CD14-positive monocyte (primary cell): ENCODE measurements at regions not wholly inside any gene's neighbourhood (a gene's known extent, or its start where the extent isn't known, plus 50 kb on each side); places are given as distances from the start of the nearest gene placed in this dataset.

Source experiments
- DNase-seq, 3 donors: peaks; one replicate each; pipeline ENCODE4 v3.0.0-alpha.2; 2011 to 2022
- H2AFZ ChIP-seq: 2 replicates; pipeline ENCODE4 v1.6.0; 2012; ENCODE audit warnings: mild to moderate bottlenecking, low read depth, low read length, inconsistent platforms; ENCODE audit not compliant: insufficient read depth, poor library complexity, severe bottlenecking
- H3K27ac ChIP-seq, 2 donors: 1 replicate in 1 of 2; 2 replicates in 1 of 2; pipeline ENCODE4 v1.5.1; 2012 to 2013; ENCODE audit warnings: low read length in 2 of 2, control low read depth in 1 of 2, inconsistent platforms in 1 of 2, low read depth in 1 of 2, mild to moderate bottlenecking in 1 of 2
- H3K27me3 ChIP-seq, 2 donors: one replicate each; pipeline versions ENCODE4 v1.6.0 to v1.6.1; 2011 to 2013; ENCODE audit warnings: low read length in 2 of 2; ENCODE audit not compliant: control insufficient read depth in 2 of 2, insufficient read depth in 2 of 2
- H3K36me3 ChIP-seq, 2 donors: replicated peaks in 1 of 2; 1 replicate in 1 of 2; 2 replicates in 1 of 2; pipeline versions ENCODE4 v1.5.1 to v1.6.1; 2012 to 2013; ENCODE audit warnings: low read length in 2 of 2, control low read depth in 1 of 2, inconsistent platforms in 1 of 2, mild to moderate bottlenecking in 1 of 2; ENCODE audit not compliant: insufficient read depth in 2 of 2, control insufficient read depth in 1 of 2
- H3K4me1 ChIP-seq, 2 donors: 1 replicate in 1 of 2; 2 replicates in 1 of 2; pipeline versions ENCODE4 v1.5.1 to v1.6.1; 2012 to 2013; ENCODE audit warnings: low read length in 2 of 2, control low read depth in 1 of 2, inconsistent platforms in 1 of 2, mild to moderate bottlenecking in 1 of 2, moderate library complexity in 1 of 2; ENCODE audit not compliant: insufficient read depth in 2 of 2, control insufficient read depth in 1 of 2
- H3K4me2 ChIP-seq: replicated peaks from 2 replicates; pipeline ENCODE3; 2012; ENCODE audit warnings: low read length, moderate library complexity, mild to moderate bottlenecking; ENCODE audit not compliant: poor library complexity, severe bottlenecking; ENCODE audit errors: extremely low read depth
- H3K4me3 ChIP-seq, 3 experiments: fragments of 200-600 bp in 1 of 3; sonication (generic) in 1 of 3; replicated peaks in 1 of 3; 1 replicate in 2 of 3; 2 replicates in 1 of 3; pipeline ENCODE4 v1.5.1; 2011 to 2013; ENCODE audit warnings: low read length in 3 of 3, mild to moderate bottlenecking in 3 of 3, control low read depth in 2 of 3, low read depth in 2 of 3, inconsistent platforms in 1 of 3, moderate library complexity in 1 of 3
- H3K79me2 ChIP-seq: 2 replicates; pipeline ENCODE4 v1.6.0; 2012; ENCODE audit warnings: mild to moderate bottlenecking, control low read depth, inconsistent platforms, low read length, moderate library complexity; ENCODE audit not compliant: insufficient read depth
- H3K9ac ChIP-seq: 2 replicates; pipeline ENCODE4 v1.6.0; 2017; ENCODE audit warnings: low read length, mild to moderate bottlenecking; ENCODE audit not compliant: insufficient read depth, poor library complexity, severe bottlenecking
- H3K9me3 ChIP-seq, 2 donors: replicated peaks in 1 of 2; 1 replicate in 1 of 2; 2 replicates in 1 of 2; pipeline versions ENCODE4 v1.5.1 to v1.6.1; 2012 to 2013; ENCODE audit warnings: low read length in 2 of 2, control low read depth in 1 of 2; ENCODE audit not compliant: control insufficient read depth in 1 of 2, insufficient read depth in 1 of 2
- H4K20me1 ChIP-seq: 2 replicates; pipeline ENCODE4 v1.6.0; 2012; ENCODE audit warnings: mild to moderate bottlenecking, low read length, control low read depth, moderate library complexity; ENCODE audit not compliant: insufficient read depth
- H3K27ac Mint-ChIP-seq, 7 donors: one replicate each; pipeline ENCODE4 v1.8.0; 2020; ENCODE audit warnings: mild to moderate bottlenecking in 7 of 7, mixed read lengths in 7 of 7, moderate library complexity in 6 of 7, inconsistent platforms in 2 of 7
- H3K27me3 Mint-ChIP-seq, 3 donors: one replicate each; pipeline ENCODE4 v1.8.0; 2021 to 2022; ENCODE audit warnings: low read depth in 3 of 3, mild to moderate bottlenecking in 3 of 3, mixed read lengths in 3 of 3, moderate library complexity in 3 of 3, inconsistent platforms in 1 of 3
- H3K36me3 Mint-ChIP-seq, 2 donors: one replicate each; pipeline ENCODE4 v1.8.0; 2020; ENCODE audit warnings: mixed read lengths in 2 of 2, inconsistent platforms in 1 of 2, mild to moderate bottlenecking in 1 of 2
- H3K4me1 Mint-ChIP-seq: one replicate; pipeline ENCODE4 v1.8.0; 2020; ENCODE audit warnings: mild to moderate bottlenecking, mixed read lengths
- H3K4me3 Mint-ChIP-seq, 2 donors: one replicate each; pipeline ENCODE4 v1.8.0; 2020; ENCODE audit warnings: mild to moderate bottlenecking in 2 of 2, mixed read lengths in 2 of 2, moderate library complexity in 1 of 2
- H3K9me3 Mint-ChIP-seq, 7 donors: one replicate each; pipeline ENCODE4 v1.8.0; 2020 to 2022; ENCODE audit warnings: mixed read lengths in 7 of 7, mild to moderate bottlenecking in 6 of 7, moderate library complexity in 6 of 7, inconsistent platforms in 2 of 7
- WGBS: methylation state at CpG from one replicate; pipeline ENCODE4 v1.1.5; 2013; ENCODE audit warnings: missing lambda C conversion rate; ENCODE audit not compliant: insufficient coverage; 5-methylcytosine and 5-hydroxymethylcytosine counted together
- intact Hi-C, 2 donors: fragments of 100-400 bp; cut with micrococcal nuclease; formaldehyde crosslinking; loops; one replicate each; pipeline versions ENCODE4 v1.15.0 to v1.15.1; 2023
- TF ChIP-seq, protein P1 (sequence below): fragments of 200-600 bp; IDR thresholded peaks from one replicate; pipeline ENCODE4 v1.8.0; 2022; ENCODE audit warnings: antibody characterized with exemption, mild to moderate bottlenecking

DNA sequence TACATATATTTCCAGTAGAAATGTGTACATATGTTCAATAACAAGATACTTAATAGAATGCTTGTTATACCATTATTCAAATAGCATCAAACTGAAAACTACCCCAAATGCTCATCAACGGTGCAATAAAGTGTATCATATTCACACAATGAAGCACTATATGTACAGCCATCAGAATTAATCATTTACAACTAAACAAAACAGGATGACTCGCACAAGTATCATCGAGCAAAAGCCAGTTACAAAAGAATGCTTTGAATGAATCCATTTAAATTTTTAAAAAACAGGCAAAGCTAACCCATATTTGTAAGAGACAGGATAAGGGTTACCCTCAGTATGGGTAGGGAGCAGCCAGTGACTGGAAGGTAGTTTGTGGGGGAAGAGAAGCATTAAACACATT is 132.8 kb upstream of the PDE1A start:
- peaks cover 0 to 2% of the 10 kb centered on the region in 2 donors for H3K4me1 ChIP-seq
- no peak overlapping the region for H3K9ac ChIP-seq
- no peak overlapping the region for H2AFZ ChIP-seq
- peaks cover 0 to 1% (median 0%) of the 10 kb centered on the region in 3 donors for H3K27me3 Mint-ChIP-seq
- no peak overlapping the region for H3K27ac Mint-ChIP-seq
- H3K79me2 ChIP-seq, result no peaks in the 10 kb centered on the region
- H3K4me3 ChIP-seq, result no peak overlapping the region
- no peaks in the 10 kb centered on the region for H3K27me3 ChIP-seq
- H3K36me3 Mint-ChIP-seq, result no peaks in the 10 kb centered on the region
- intact Hi-C loops, result no loop called here
- no peaks in the 10 kb centered on the region for H4K20me1 ChIP-seq
- no peak for DNase-seq
- H3K4me1 Mint-ChIP-seq, result peaks cover 2% of the 10 kb centered on the region
- TF ChIP-seq, protein P1, sequence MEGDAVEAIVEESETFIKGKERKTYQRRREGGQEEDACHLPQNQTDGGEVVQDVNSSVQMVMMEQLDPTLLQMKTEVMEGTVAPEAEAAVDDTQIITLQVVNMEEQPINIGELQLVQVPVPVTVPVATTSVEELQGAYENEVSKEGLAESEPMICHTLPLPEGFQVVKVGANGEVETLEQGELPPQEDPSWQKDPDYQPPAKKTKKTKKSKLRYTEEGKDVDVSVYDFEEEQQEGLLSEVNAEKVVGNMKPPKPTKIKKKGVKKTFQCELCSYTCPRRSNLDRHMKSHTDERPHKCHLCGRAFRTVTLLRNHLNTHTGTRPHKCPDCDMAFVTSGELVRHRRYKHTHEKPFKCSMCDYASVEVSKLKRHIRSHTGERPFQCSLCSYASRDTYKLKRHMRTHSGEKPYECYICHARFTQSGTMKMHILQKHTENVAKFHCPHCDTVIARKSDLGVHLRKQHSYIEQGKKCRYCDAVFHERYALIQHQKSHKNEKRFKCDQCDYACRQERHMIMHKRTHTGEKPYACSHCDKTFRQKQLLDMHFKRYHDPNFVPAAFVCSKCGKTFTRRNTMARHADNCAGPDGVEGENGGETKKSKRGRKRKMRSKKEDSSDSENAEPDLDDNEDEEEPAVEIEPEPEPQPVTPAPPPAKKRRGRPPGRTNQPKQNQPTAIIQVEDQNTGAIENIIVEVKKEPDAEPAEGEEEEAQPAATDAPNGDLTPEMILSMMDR, result no peak
- H3K36me3 ChIP-seq, result no peaks in the 10 kb centered on the region
- no peak overlapping the region for H3K27ac ChIP-seq
- WGBS, result no CpG with 5 or more reads among the region's 3 CpGs
- no peak overlapping the region for H3K4me3 Mint-ChIP-seq
- no peaks in the 10 kb centered on the region for H3K9me3 ChIP-seq
- H3K9me3 Mint-ChIP-seq, result peaks cover 0 to 13% (median 7%) of the 10 kb centered on the region in 7 donors
- no peak overlapping the region for H3K4me2 ChIP-seq

DNA sequence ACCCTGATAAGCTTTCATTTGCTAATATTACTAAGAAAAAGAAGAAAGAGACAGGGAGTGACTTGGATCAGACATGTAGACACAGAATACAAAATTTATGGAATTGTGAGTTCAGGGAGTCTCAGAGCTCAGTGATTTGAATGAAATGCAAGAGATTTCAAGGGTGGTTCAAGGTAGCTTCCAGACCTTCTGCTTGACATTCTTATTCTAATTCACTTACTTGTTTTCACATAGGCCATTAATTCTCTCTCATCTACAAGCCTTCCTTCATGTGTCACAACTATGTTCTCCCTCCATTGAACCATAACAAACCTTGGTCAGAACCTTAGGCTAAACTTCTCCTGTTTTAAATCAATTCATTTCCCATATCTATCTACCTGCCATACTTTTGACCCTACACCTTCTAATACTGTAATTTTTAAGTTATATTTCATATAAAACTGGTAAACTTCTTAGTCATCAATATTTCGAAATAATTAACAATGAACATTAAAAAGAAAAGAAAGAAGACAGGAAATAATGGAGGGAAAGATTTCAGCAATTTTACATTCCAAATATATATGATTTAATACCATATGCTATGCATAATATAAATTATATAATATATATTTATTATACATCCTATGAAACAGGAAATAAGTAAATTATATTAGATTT is 139.2 kb upstream of the PDE1A start:
- no CpG with 5 or more reads among the region's 1 CpG for WGBS
- Mint-ChIP-seq H3K36me3 (no peaks in the 10 kb centered on the region), H3K4me3 (no peak overlapping the region), H3K4me1 (no peaks in the 10 kb centered on the region), H3K27ac (no peak overlapping the region), H3K9me3 (peaks cover 0 to 15% (median 7%) of the 10 kb centered on the region in 7 donors), H3K27me3 (peaks cover 0 to 3% (median 0%) of the 10 kb centered on the region in 3 donors)
- Histone ChIP-seq H3K9me3 (no peaks in the 10 kb centered on the region), H3K4me1 (no peaks in the 10 kb centered on the region), H2AFZ (no peak overlapping the region), H3K36me3 (no peaks in the 10 kb centered on the region), H3K27me3 (no peaks in the 10 kb centered on the region), H3K4me2 (no peak overlapping the region), H3K9ac (no peak overlapping the region), H3K79me2 (no peaks in the 10 kb centered on the region), H4K20me1 (no peaks in the 10 kb centered on the region), H3K27ac (no peak overlapping the region), H3K4me3 (no peak overlapping the region)
- DNase-seq, result no peak
- intact Hi-C loops, result no loop called here
- TF ChIP-seq, protein P1, result no peak
